DOHH2 (cell line): ENCODE measurements at regions not wholly inside any gene's neighbourhood (a gene's known extent, or its start where the extent isn't known, plus 50 kb on each side); places are given as distances from the start of the nearest gene placed in this dataset.

Experiments
- H3F3A ChIP-seq: fragments of 200-600 bp; sonication (generic), shearing (Covaris generic); 2 replicates; pipeline ENCODE4 v1.6.0; 2016; ENCODE audit warnings: antibody characterized with exemption, mild to moderate bottlenecking; ENCODE audit not compliant: control insufficient read depth, insufficient read depth
- H3K27ac ChIP-seq: fragments of 200-600 bp; sonication (generic); 2 replicates; pipeline ENCODE4 v1.5.1; 2014; ENCODE audit warnings: low read depth, mild to moderate bottlenecking, low read length, moderate library complexity
- H3K27me3 ChIP-seq: fragments of 200-600 bp; sonication (generic); 2 replicates; pipeline ENCODE4 v1.6.1; 2014; ENCODE audit warnings: mild to moderate bottlenecking, low read length, mixed read lengths; ENCODE audit not compliant: control insufficient read depth
- H3K36me3 ChIP-seq: fragments of 200-600 bp; sonication (generic); 2 replicates; pipeline ENCODE4 v1.6.1; 2014; ENCODE audit warnings: mild to moderate bottlenecking, low read length, moderate library complexity, mixed read lengths; ENCODE audit not compliant: control insufficient read depth
- H3K4me1 ChIP-seq: fragments of 200-600 bp; sonication (generic); 2 replicates; pipeline ENCODE4 v1.6.1; 2014; ENCODE audit warnings: mild to moderate bottlenecking, low read length, mixed read lengths; ENCODE audit not compliant: control insufficient read depth
- H3K4me2 ChIP-seq: fragments of 200-600 bp; sonication (generic); 2 replicates; pipeline ENCODE4 v1.6.0; 2014; ENCODE audit warnings: mild to moderate bottlenecking, low read length, moderate library complexity
- H3K4me3 ChIP-seq: fragments of 200-600 bp; sonication (generic); 2 replicates; pipeline ENCODE4 v1.5.1; 2014; ENCODE audit warnings: mild to moderate bottlenecking, low read length, mixed read lengths
- H3K79me2 ChIP-seq: fragments of 200-600 bp; sonication (generic); 2 replicates; pipeline ENCODE4 v1.6.1; 2014; ENCODE audit warnings: mild to moderate bottlenecking, low read length, mixed read lengths; ENCODE audit not compliant: control insufficient read depth
- H3K9me2 ChIP-seq: fragments of 200-600 bp; sonication (generic); replicated peaks from 2 replicates; pipeline ENCODE4 v1.6.1; 2014; ENCODE audit warnings: mild to moderate bottlenecking, low read length, mixed read lengths; ENCODE audit not compliant: control insufficient read depth
- H3K9me3 ChIP-seq: fragments of 200-600 bp; sonication (generic); 2 replicates; pipeline ENCODE4 v1.6.1; 2014; ENCODE audit warnings: antibody characterized with exemption, low read length, mixed read lengths; ENCODE audit not compliant: control insufficient read depth, insufficient read depth
- H4K20me1 ChIP-seq: fragments of 200-600 bp; sonication (generic); 2 replicates; pipeline ENCODE4 v1.6.0; 2014; ENCODE audit warnings: low read depth, mild to moderate bottlenecking, antibody characterized with exemption, low read length, moderate library complexity; ENCODE audit not compliant: control insufficient read depth, insufficient read depth
- CTCF ChIP-seq: fragments of 200-600 bp; sonication (generic); IDR thresholded peaks from one replicate; pipeline ENCODE4 v1.5.1; 2014; ENCODE audit warnings: antibody characterized with exemption, mild to moderate bottlenecking, low read depth, low read length; ENCODE audit not compliant: poor library complexity, severe bottlenecking
- EZH2phosphoT487 ChIP-seq: fragments of 200-600 bp; sonication (generic); IDR thresholded peaks from 2 replicates; pipeline ENCODE4 v1.6.1; 2017; ENCODE audit warnings: borderline replicate concordance, mild to moderate bottlenecking, antibody characterized with exemption, low read length, moderate library complexity, mixed read lengths

- Histone ChIP-seq H3K36me3 (no peaks in the 10 kb centered on the region), H3K9me2 (no peaks in the 10 kb centered on the region), H3K27me3 (no peaks in the 10 kb centered on the region), H3K9me3 (peaks cover 3% of the 10 kb centered on the region; the same call in 1 of the 2 replicates), H3K4me2 (no peak overlapping the region), H4K20me1 (no peaks in the 10 kb centered on the region), H3K4me1 (peaks cover 15% of the 10 kb centered on the region), H3K79me2 (no peaks in the 10 kb centered on the region), H3K4me3 (no peak overlapping the region), H3K27ac (no peak overlapping the region), H3F3A (no peaks in the 10 kb centered on the region)
- TF ChIP-seq CTCF (no peak), EZH2phosphoT487 (no peak)
These were observed 419.5 kb upstream of the ARGLU1 start for GRCh38 chr13:106987427-106987785.

- no peaks in the 10 kb centered on the region for H3K27me3 ChIP-seq
- no peak overlapping the region for H3K4me2 ChIP-seq
- no peaks in the 10 kb centered on the region for H4K20me1 ChIP-seq
- no peaks in the 10 kb centered on the region for H3K9me2 ChIP-seq
- H3K27ac ChIP-seq = no peak overlapping the region
- no peaks in the 10 kb centered on the region for H3K79me2 ChIP-seq
- peaks cover 3% of the 10 kb centered on the region; the same call in 1 of the 2 replicates for H3K9me3 ChIP-seq
- no peaks in the 10 kb centered on the region for H3F3A ChIP-seq
- no peaks in the 10 kb centered on the region for H3K36me3 ChIP-seq
- H3K4me3 ChIP-seq = no peak overlapping the region
- no peak for TF ChIP-seq CTCF
- TF ChIP-seq EZH2phosphoT487 = no peak
- H3K4me1 ChIP-seq = peaks cover 15% of the 10 kb centered on the region
These were observed 418.9 kb upstream of the ARGLU1 start for GRCh38 chr13:106986687-106987426.

GRCh38 chr13:106986033-106986484 lies 418.1 kb upstream of the ARGLU1 start:
- Histone ChIP-seq H3K79me2 (no peaks in the 10 kb centered on the region), H3K4me1 (peaks cover 15% of the 10 kb centered on the region), H3K4me3 (no peak overlapping the region), H3K27ac (no peak overlapping the region), H3K9me3 (peaks cover 3% of the 10 kb centered on the region; the same call in 1 of the 2 replicates), H3K4me2 (no peak overlapping the region), H3K9me2 (no peaks in the 10 kb centered on the region), H3K36me3 (no peaks in the 10 kb centered on the region), H4K20me1 (no peaks in the 10 kb centered on the region), H3F3A (no peaks in the 10 kb centered on the region), H3K27me3 (no peaks in the 10 kb centered on the region)
- no peak for TF ChIP-seq EZH2phosphoT487
- no peak for TF ChIP-seq CTCF
